Coronary artery (tissue), 2 donors: ENCODE measurements at regions not wholly inside any gene's neighbourhood (a gene's known extent, or its start where the extent isn't known, plus 50 kb on each side); places are given as distances from the start of the nearest gene placed in this dataset.

Experiments
- DNase-seq: peaks from one replicate; pipeline ENCODE4 v3.0.0-alpha.2; 2017; ENCODE audit warnings: low spot score
- H3K27ac ChIP-seq, 2 donors: fragments of 200-600 bp; sonication (generic); one replicate each; pipeline ENCODE4 v1.5.1; 2016 to 2019
- H3K4me3 ChIP-seq: fragments of 200-600 bp; sonication (generic); 2 replicates; pipeline ENCODE4 v1.5.1; 2016; ENCODE audit warnings: mild to moderate bottlenecking, moderate library complexity
- TF ChIP-seq, protein P1 (sequence below): fragments of 200-600 bp; sonication (generic); IDR thresholded peaks from one replicate; pipeline ENCODE4 v1.5.1; 2019; ENCODE audit warnings: antibody characterized with exemption

GRCh38 chr6:135753196-135753595 lies 98.3 kb upstream of the PDE7B start:
- Histone ChIP-seq H3K4me3 (no peak overlapping the region), H3K27ac (no peak overlapping the region)
- no peak for DNase-seq
- TF ChIP-seq, protein P1, sequence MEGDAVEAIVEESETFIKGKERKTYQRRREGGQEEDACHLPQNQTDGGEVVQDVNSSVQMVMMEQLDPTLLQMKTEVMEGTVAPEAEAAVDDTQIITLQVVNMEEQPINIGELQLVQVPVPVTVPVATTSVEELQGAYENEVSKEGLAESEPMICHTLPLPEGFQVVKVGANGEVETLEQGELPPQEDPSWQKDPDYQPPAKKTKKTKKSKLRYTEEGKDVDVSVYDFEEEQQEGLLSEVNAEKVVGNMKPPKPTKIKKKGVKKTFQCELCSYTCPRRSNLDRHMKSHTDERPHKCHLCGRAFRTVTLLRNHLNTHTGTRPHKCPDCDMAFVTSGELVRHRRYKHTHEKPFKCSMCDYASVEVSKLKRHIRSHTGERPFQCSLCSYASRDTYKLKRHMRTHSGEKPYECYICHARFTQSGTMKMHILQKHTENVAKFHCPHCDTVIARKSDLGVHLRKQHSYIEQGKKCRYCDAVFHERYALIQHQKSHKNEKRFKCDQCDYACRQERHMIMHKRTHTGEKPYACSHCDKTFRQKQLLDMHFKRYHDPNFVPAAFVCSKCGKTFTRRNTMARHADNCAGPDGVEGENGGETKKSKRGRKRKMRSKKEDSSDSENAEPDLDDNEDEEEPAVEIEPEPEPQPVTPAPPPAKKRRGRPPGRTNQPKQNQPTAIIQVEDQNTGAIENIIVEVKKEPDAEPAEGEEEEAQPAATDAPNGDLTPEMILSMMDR: no peak

DNA sequence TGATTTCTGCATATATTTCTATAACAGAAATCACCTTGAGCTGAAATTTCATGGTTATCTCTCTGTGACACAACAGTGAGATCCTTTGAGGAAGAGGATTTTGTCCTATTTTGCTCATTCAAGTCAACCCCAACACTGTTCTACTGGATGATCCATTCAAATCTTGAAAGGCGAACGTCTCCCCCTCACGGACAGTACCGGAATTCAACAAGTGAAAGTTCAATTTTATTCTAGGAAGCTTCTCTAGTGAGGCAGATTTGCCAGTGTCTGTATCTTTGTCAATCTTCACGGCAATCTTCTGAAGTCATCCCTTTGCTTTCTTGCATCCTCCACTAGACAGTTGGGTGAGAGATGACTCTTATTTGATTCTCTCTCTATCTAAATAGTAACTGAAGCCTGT lies 91.7 kb upstream of the PDE7B start:
- Histone ChIP-seq H3K27ac (no peak overlapping the region), H3K4me3 (no peak overlapping the region)
- DNase-seq: no peak
- TF ChIP-seq, protein P1: no peak

- DNase-seq: no peak
- TF ChIP-seq, protein P1: no peak
- H3K27ac ChIP-seq: no peak overlapping the region
- H3K4me3 ChIP-seq: no peak overlapping the region
Measured at GRCh38 chr6:135774006-135774405, 77.5 kb upstream of the PDE7B start.

DNA sequence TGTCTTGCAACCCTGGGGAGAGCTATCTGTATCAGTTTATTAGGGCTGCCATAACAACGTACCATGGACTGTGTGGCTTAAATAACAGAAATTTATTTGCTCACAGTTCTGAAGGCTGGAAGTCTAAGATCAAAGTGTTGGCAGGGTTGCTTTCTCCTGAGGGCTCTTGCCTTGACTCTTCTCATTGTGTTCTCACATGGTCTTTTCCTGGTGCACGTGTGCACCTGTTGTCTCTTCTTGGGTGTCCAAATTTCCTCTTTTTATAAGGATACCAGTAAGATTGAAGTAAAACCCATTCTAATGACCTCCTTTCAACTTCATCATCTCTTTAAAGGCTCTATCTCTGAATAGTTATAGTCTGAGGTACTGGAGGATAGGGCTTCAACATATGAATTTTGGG lies 72.3 kb upstream of the PDE7B start:
- TF ChIP-seq, protein P1: no peak
- DNase-seq: no peak
- H3K4me3 ChIP-seq: no peak overlapping the region
- no peak overlapping the region for H3K27ac ChIP-seq

DNA sequence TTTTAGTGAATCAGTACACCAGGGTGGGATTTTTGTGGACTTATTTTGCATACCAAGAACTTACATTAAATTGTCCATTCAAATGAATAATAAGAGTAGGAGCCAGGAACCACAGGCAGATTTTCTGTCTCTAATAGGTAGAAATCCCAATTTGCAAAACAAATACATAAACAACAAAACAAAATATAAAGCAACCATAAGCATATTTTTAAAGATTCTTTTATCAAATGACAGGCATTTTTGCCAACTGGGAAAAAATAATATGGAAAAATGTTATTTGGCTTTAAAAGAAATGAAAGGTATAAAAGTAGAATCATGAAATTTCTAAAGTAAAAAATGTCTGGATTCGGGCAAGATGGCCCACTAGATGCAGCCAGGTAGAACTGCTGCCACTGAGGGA lies 71.2 kb upstream of the PDE7B start:
- TF ChIP-seq, protein P1: no peak
- no peak overlapping the region for H3K27ac ChIP-seq

GRCh38 chr6:135782546-135782945 lies 69.0 kb upstream of the PDE7B start:
- Histone ChIP-seq H3K4me3 (no peak overlapping the region), H3K27ac (no peak overlapping the region)
- DNase-seq: no peak
- TF ChIP-seq, protein P1: no peak

More for the DNA sequence above, 71.2 kb upstream of the PDE7B start:
- DNase-seq: no peak
- no peak overlapping the region for H3K4me3 ChIP-seq

- no peak for DNase-seq
- TF ChIP-seq, protein P1: no peak
- no peak overlapping the region for H3K4me3 ChIP-seq
- H3K27ac ChIP-seq: no peak overlapping the region
Measured at GRCh38 chr6:135784507-135784906, 67.0 kb upstream of the PDE7B start.
